ENCODE measurements at regions not wholly inside any gene's neighbourhood (a gene's known extent, or its start where the extent isn't known, plus 50 kb on each side); places are given as distances from the start of the nearest gene placed in this dataset.

- TF ChIP-seq, protein P1, sequence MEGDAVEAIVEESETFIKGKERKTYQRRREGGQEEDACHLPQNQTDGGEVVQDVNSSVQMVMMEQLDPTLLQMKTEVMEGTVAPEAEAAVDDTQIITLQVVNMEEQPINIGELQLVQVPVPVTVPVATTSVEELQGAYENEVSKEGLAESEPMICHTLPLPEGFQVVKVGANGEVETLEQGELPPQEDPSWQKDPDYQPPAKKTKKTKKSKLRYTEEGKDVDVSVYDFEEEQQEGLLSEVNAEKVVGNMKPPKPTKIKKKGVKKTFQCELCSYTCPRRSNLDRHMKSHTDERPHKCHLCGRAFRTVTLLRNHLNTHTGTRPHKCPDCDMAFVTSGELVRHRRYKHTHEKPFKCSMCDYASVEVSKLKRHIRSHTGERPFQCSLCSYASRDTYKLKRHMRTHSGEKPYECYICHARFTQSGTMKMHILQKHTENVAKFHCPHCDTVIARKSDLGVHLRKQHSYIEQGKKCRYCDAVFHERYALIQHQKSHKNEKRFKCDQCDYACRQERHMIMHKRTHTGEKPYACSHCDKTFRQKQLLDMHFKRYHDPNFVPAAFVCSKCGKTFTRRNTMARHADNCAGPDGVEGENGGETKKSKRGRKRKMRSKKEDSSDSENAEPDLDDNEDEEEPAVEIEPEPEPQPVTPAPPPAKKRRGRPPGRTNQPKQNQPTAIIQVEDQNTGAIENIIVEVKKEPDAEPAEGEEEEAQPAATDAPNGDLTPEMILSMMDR (IDR thresholded peaks at IDR 0.05) = no peak
- DNase-seq = no peak
- no peaks in the 10 kb centered on the region for H3K27me3 ChIP-seq
- H3K4me3 ChIP-seq = no peak overlapping the region
- H3K4me1 ChIP-seq = no peaks in the 10 kb centered on the region
- H3K9ac ChIP-seq (ENCODE audit: low read depth in 2 of 2, low read length in 2 of 2) = no peak overlapping the region
- no peaks in the 10 kb centered on the region for H3K9me3 ChIP-seq
- no peaks in the 10 kb centered on the region for H3K36me3 ChIP-seq
- no peak overlapping the region for H3K27ac ChIP-seq
- intact Hi-C loops (cut with DNase I) = no loop called here
These were observed 860.8 kb downstream of the BCL11B start for GRCh38 chr14:98411154-98411553.

- intact Hi-C loops (cut with DNase I) = no loop called here
- H3K27me3 ChIP-seq = no peaks in the 10 kb centered on the region
- no peaks in the 10 kb centered on the region for H3K36me3 ChIP-seq
- H3K27ac ChIP-seq = no peak overlapping the region
- DNase-seq = no peak
- H3K9ac ChIP-seq (ENCODE audit: low read depth in 2 of 2, low read length in 2 of 2) = no peak overlapping the region
- no peaks in the 10 kb centered on the region for H3K9me3 ChIP-seq
- TF ChIP-seq, protein P1 (IDR thresholded peaks at IDR 0.05) = no peak
- no peak overlapping the region for H3K4me3 ChIP-seq
- no peaks in the 10 kb centered on the region for H3K4me1 ChIP-seq
These were observed 859.6 kb downstream of the BCL11B start for GRCh38 chr14:98412431-98412830.

DNA sequence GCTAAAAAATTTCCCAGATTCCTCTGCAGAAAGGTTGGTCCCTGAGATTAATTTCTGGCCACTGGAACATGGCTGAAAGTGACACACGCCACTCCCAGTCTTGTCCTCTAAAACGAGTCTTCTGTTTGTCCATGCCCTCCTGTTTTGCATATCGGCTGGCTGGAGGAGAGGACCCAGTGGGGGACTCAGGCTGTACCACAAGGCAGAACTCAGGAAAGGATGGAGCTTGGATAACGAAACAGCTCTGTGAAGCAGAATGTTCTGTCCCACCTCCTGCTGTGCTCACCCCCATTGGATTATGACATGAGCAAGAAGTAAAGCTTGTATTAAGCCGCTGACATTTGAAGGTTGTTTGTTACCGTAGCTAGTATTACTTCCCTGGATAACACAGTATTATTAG lies 856.2 kb downstream of the BCL11B start:
- Histone ChIP-seq H3K27ac (no peak overlapping the region), H3K9me3 (no peaks in the 10 kb centered on the region), H3K4me3 (no peak overlapping the region), H3K27me3 (no peaks in the 10 kb centered on the region), H3K4me1 (no peaks in the 10 kb centered on the region), H3K9ac (ENCODE audit: low read depth in 2 of 2, low read length in 2 of 2) (no peak overlapping the region), H3K36me3 (no peaks in the 10 kb centered on the region)
- intact Hi-C loops (cut with DNase I) = no loop called here
- no peak for DNase-seq
- TF ChIP-seq, protein P1 (IDR thresholded peaks at IDR 0.05) = no peak

DNA sequence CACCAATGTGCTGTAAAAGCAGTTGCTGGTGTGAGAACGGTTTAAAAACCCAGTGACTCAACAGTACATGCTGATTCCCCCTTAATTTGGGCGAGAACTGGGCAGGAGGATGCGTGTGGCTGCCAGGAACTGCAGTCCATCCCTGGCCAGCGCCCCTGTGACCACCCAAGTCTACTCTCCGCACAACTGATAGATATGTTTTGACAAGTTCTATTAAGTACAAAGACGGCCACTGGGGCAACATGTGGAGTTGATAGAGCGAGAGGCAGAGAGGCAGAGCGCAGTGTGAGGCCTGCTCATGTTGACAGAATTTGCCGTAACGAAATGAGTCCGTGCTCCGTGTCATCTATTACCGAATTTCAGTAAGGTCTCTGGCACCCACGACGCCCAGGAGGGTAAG lies 855.0 kb downstream of the BCL11B start:
- intact Hi-C loops (cut with DNase I) = no loop called here
- TF ChIP-seq, protein P1 (IDR thresholded peaks at IDR 0.05) = no peak
- H3K4me3 ChIP-seq = no peak overlapping the region
- H3K27me3 ChIP-seq = no peaks in the 10 kb centered on the region
- H3K36me3 ChIP-seq = no peaks in the 10 kb centered on the region
- no peaks in the 10 kb centered on the region for H3K9me3 ChIP-seq
- no peaks in the 10 kb centered on the region for H3K4me1 ChIP-seq
- no peak for DNase-seq
- no peak overlapping the region for H3K27ac ChIP-seq
- H3K9ac ChIP-seq (ENCODE audit: low read depth in 2 of 2, low read length in 2 of 2) = no peak overlapping the region

GRCh38 chr14:98428483-98428994 lies 843.5 kb downstream of the BCL11B start:
- Histone ChIP-seq H3K36me3 (no peaks in the 10 kb centered on the region), H3K4me3 (no peak overlapping the region), H3K27ac (no peak overlapping the region), H3K9ac (ENCODE audit: low read depth in 2 of 2, low read length in 2 of 2) (no peak overlapping the region), H3K4me1 (no peaks in the 10 kb centered on the region), H3K27me3 (no peaks in the 10 kb centered on the region), H3K9me3 (no peaks in the 10 kb centered on the region)
- intact Hi-C loops (cut with DNase I) = no loop called here
- no peak for DNase-seq
- TF ChIP-seq, protein P1 (IDR thresholded peaks at IDR 0.05) = no peak

Data from colonic mucosa (tissue), 4 donors.